HEK293 (cell line): ENCODE measurements at regions not wholly inside any gene's neighbourhood (a gene's known extent, or its start where the extent isn't known, plus 50 kb on each side); places are given as distances from the start of the nearest gene placed in this dataset.

Source experiments
- ZNF138 ChIP-seq: fragments of 450-650 bp; formaldehyde crosslinking; IDR thresholded peaks from 2 replicates; pipeline ENCODE4 v1.5.1; 2016; ENCODE audit warnings: missing biosample characterization, missing genetic modification characterization, borderline replicate concordance
- ZNF398 ChIP-seq: fragments of 450-650 bp; formaldehyde crosslinking; IDR thresholded peaks from 2 replicates; pipeline ENCODE4 v1.5.1; 2017; ENCODE audit warnings: missing biosample characterization, missing genetic modification characterization
- ZNF621 ChIP-seq: fragments of 450-650 bp; formaldehyde crosslinking; IDR thresholded peaks from 2 replicates; pipeline ENCODE4 v1.5.1; 2017; ENCODE audit warnings: missing biosample characterization, missing genetic modification characterization

- TF ChIP-seq ZNF398 (no peak), ZNF621 (tag by site-specific recombination) (no peak), ZNF138 (tag by site-specific recombination) (no peak)
Observed at GRCh38 chr6:21984135-21984534, 312.7 kb downstream of the PRL start.
